HEK293T (cell line): ENCODE measurements at regions not wholly inside any gene's neighbourhood (a gene's known extent, or its start where the extent isn't known, plus 50 kb on each side); places are given as distances from the start of the nearest gene placed in this dataset.

Experiments used
- ARNT ChIP-seq: fragments of 450-650 bp; IDR thresholded peaks from 2 replicates; pipeline ENCODE4 v1.6.1; 2017; ENCODE audit warnings: mild to moderate bottlenecking
- BHLHE40 ChIP-seq: fragments of 450-650 bp; IDR thresholded peaks from 2 replicates; pipeline ENCODE4 v1.6.1; 2016; ENCODE audit warnings: mild to moderate bottlenecking, moderate library complexity, borderline replicate concordance
- FOXA1 ChIP-seq: fragments of 450-650 bp; IDR thresholded peaks from 2 replicates; pipeline ENCODE4 v1.6.1; 2016; ENCODE audit warnings: mild to moderate bottlenecking
- FOXK2 ChIP-seq: fragments of 450-650 bp; IDR thresholded peaks from 2 replicates; pipeline ENCODE4 v1.6.1; 2016; ENCODE audit warnings: mild to moderate bottlenecking
- FOXM1 ChIP-seq: fragments of 450-650 bp; IDR thresholded peaks from 2 replicates; pipeline ENCODE4 v1.6.1; 2017; ENCODE audit warnings: mild to moderate bottlenecking, borderline replicate concordance
- LEF1 ChIP-seq: fragments of 450-650 bp; IDR thresholded peaks from 2 replicates; pipeline ENCODE4 v1.6.1; 2017; ENCODE audit warnings: mild to moderate bottlenecking, borderline replicate concordance
- SP1 ChIP-seq: fragments of 450-650 bp; IDR thresholded peaks from 2 replicates; pipeline ENCODE4 v1.6.1; 2017
- SUZ12 ChIP-seq: fragments of 450-650 bp; IDR thresholded peaks from 2 replicates; pipeline ENCODE4 v1.6.1; 2016; ENCODE audit warnings: mild to moderate bottlenecking
- TARDBP ChIP-seq: fragments of 450-650 bp; IDR thresholded peaks from 2 replicates; pipeline ENCODE4 v1.6.1; 2016
- ZNF384 ChIP-seq: fragments of 450-650 bp; IDR thresholded peaks from 2 replicates; pipeline ENCODE4 v1.6.1; 2016

DNA sequence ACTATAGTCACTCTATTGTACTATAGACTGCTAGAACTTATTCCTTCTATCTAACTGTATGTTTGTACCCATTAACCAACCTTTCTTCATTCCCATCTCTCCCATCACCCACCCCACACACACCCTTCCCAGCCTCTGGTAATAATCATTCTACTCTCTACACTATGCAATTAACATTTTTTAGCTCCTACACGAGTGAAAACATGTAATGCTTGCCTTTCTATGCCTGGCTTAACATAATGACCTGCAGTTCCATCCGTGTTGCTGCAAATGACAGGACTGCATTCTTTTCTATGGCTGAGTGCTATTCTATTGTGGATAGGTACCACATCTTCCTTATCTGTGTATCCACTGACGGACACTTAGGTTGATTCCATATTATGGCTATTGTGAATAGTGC is 95.5 kb downstream of the ALDH8A1 start:
- TF ChIP-seq SP1, result no peak
- no peak for TF ChIP-seq BHLHE40
- TF ChIP-seq ARNT, result no peak
- TF ChIP-seq ZNF384, result no peak
- TF ChIP-seq FOXA1, result no peak
- TF ChIP-seq FOXM1, result no peak
- no peak for TF ChIP-seq FOXK2
- no peak for TF ChIP-seq SUZ12
- TF ChIP-seq LEF1, result no peak
- TF ChIP-seq TARDBP, result no peak
